H1 (cell line): ENCODE measurements at regions not wholly inside any gene's neighbourhood (a gene's known extent, or its start where the extent isn't known, plus 50 kb on each side); places are given as distances from the start of the nearest gene placed in this dataset.

ENCODE experiments used
- PHF8 ChIP-seq: fragments of 200-600 bp; sonication (generic); conservative IDR thresholded peaks from 2 replicates; pipeline ENCODE4 v1.7.1; 2012; ENCODE audit warnings: low read depth, mild to moderate bottlenecking, inconsistent platforms, low read length, moderate library complexity
- RAD21 ChIP-seq, 2 experiments: IDR thresholded peaks in 1 of 2; conservative IDR thresholded peaks in 1 of 2; 2 replicates each; pipeline ENCODE4 v1.6.1; 2011; ENCODE audit warnings: low read depth in 2 of 2, low read length in 2 of 2, improper control_type of control experiment in 1 of 2, inconsistent platforms in 1 of 2, mild to moderate bottlenecking in 1 of 2, moderate library complexity in 1 of 2

GRCh38 chr1:83555871-83556270 lies 443.1 kb downstream of the TTLL7 start (continued):
- TF ChIP-seq PHF8 (no peak), RAD21 (IDR thresholded peaks at IDR 0.05 in 1 of 2, conservative IDR thresholded peaks at IDR 0.05 in 1 of 2; ENCODE audit: low read depth in 2 of 2, low read length in 2 of 2) (no peak)
